ENCODE measurements at regions not wholly inside any gene's neighbourhood (a gene's known extent, or its start where the extent isn't known, plus 50 kb on each side); places are given as distances from the start of the nearest gene placed in this dataset.
"Not testable (repeated sequence)": the region's sequence is repeated elsewhere in the genome, so short reads cannot be mapped to it uniquely, and the experiment has no call there.

DNA sequence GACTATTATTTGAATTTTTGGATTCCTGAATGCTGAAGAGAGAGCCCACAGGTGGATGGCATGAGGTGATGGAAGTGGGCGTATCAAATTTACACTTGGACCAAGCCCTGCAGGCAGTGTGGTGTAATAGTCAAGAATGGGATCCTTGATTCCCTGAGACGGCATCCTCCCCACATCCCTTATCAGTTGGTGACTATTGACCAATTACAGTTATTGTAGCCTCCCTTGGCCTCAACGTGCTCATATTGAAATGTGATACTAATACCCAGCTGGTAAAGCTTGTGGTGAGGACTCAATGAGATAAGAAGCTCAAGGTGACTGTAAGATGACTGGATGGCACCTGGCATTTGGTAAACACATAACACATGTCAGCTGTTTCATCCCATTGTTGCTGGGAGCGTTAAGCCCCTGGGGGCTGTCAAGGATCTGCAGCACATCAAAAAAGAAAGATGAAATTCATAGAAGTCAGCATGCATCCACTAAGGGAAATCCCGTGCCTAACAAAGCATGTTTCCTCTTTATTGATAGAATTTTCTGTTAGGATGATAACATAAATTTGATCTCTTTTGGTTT is 65.6 kb upstream of the IRX2 start (continued):
- TF ChIP-seq ESRRA (IDR thresholded peaks at IDR 0.05; ENCODE audit: borderline replicate concordance, low read length) (no peak), PHF8 (IDR thresholded peaks at IDR 0.05; ENCODE audit: borderline replicate concordance, low read depth) (no peak), HOXB13 (CRISPR knock-in tag; IDR thresholded peaks at IDR 0.05; ENCODE audit: low read depth) (no peak), CHD2 (IDR thresholded peaks at IDR 0.05; ENCODE audit: low read length, partially characterized antibody) (no peak)

DNA sequence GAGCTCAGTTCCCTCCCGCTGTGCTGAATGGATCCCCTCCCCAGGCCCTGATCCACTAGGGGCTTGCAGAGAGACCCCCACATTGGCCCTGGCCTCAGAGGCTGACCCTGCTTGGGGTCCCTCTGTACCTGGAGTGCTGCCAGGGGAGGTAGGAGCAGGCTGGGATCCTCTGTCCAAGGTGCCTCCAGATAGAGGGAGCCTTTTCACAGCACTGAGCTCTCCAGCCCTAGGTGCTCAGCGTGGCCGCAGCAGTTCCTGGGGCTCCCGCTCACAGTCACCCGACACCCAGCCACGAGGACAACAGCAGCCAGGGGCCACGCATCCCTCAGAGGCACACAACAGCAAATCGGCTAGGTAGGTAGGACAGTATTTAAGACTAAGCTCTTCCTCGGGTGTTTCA is 62.2 kb upstream of the IRX2 start:
- DNase-seq (ENCODE audit: low read depth in 1 of 2, low spot score in 1 of 2) (no peak), FAIRE-seq (no peak), ATAC-seq (no peak)
- CTCF ChIA-PET = interaction anchor here (0.9 kb wide), 1 partner anchor 9 kb away, joined by 3 read pairs; no protein-coding TSS in a partner anchor
- TF ChIP-seq PHF8 (IDR thresholded peaks at IDR 0.05; ENCODE audit: borderline replicate concordance, low read depth) = no peak
- TF ChIP-seq ATOH8 (CRISPR knock-in tag; IDR thresholded peaks at IDR 0.05; ENCODE audit: low read depth) = no peak
- TF ChIP-seq KDM1A (IDR thresholded peaks at IDR 0.05; ENCODE audit: low read depth) = no peak
- TF ChIP-seq FOSB (CRISPR knock-in tag; IDR thresholded peaks at IDR 0.05) = no peak
- no peak for TF ChIP-seq NPAS2 (CRISPR knock-in tag; IDR thresholded peaks at IDR 0.05; ENCODE audit: borderline replicate concordance)
- TF ChIP-seq POLR2A (IDR thresholded peaks at IDR 0.05; ENCODE audit: low read length) = no peak
- TF ChIP-seq CHD2 (IDR thresholded peaks at IDR 0.05; ENCODE audit: low read length, partially characterized antibody) = no peak
- TF ChIP-seq ZFP36 (IDR thresholded peaks at IDR 0.05; ENCODE audit: borderline replicate concordance, partially characterized antibody) = no peak
- TF ChIP-seq RFX5 (IDR thresholded peaks at IDR 0.05) = no peak
- Histone ChIP-seq H3K27ac (no peak overlapping the region), H3K9me3 (no peaks in the 10 kb centered on the region), H3K4me1 (no peaks in the 10 kb centered on the region), H3K4me3 (no peak overlapping the region), H3K4me2 (no peak overlapping the region)
- POLR2A ChIA-PET = no interaction called here
- whole genome bisulfite sequencing (ENCODE audit: missing lambda C conversion rate) = 3% methylated on average over 8 of the region's 9 CpGs

DNA sequence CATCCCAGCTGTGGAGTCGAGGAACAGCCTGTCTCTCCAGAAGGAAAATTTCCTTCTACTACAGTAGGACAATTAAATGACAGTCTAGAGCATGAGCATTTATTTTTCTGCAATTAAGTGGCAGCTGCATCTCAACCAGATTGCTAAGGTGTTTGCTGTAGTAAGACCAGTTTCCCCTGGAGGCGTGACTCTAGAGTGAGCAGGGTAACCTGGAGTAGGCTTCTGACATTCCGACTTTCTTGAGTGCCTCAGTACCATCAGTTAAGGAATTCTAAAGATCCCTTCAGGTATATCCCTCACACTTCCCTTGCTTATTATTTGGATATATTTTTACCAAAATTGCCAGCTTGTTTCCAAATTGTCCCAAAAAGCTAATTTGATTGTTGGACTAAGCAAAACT is 59.2 kb upstream of the IRX2 start:
- DNase-seq (ENCODE audit: low read depth in 1 of 2, low spot score in 1 of 2) (no peak), ATAC-seq (no peak), FAIRE-seq (no peak)
- no peaks in the 10 kb centered on the region for H3K4me1 ChIP-seq
- CTCF ChIA-PET = no interaction called here
- no peak overlapping the region for H3K4me2 ChIP-seq
- TF ChIP-seq ZC3H11A (IDR thresholded peaks at IDR 0.05) = no peak
- TF ChIP-seq E2F6 (IDR thresholded peaks at IDR 0.05; ENCODE audit: borderline replicate concordance, low read depth) = no peak
- TF ChIP-seq TP53 (CRISPR knock-in tag; IDR thresholded peaks at IDR 0.05) = no peak
- no peak for TF ChIP-seq ATOH8 (CRISPR knock-in tag; IDR thresholded peaks at IDR 0.05; ENCODE audit: low read depth)
- TF ChIP-seq CHD2 (IDR thresholded peaks at IDR 0.05; ENCODE audit: low read length, partially characterized antibody) = no peak
- no peak for TF ChIP-seq NFE2L2 (conservative IDR thresholded peaks at IDR 0.05; ENCODE audit: low read length)
- TF ChIP-seq RCOR1 (IDR thresholded peaks at IDR 0.05; ENCODE audit: low read depth, low read length) = no peak
- no peak for TF ChIP-seq SREBF2 (IDR thresholded peaks at IDR 0.05)
- TF ChIP-seq PHF8 (IDR thresholded peaks at IDR 0.05; ENCODE audit: borderline replicate concordance, low read depth) = no peak
- TF ChIP-seq, protein P1, sequence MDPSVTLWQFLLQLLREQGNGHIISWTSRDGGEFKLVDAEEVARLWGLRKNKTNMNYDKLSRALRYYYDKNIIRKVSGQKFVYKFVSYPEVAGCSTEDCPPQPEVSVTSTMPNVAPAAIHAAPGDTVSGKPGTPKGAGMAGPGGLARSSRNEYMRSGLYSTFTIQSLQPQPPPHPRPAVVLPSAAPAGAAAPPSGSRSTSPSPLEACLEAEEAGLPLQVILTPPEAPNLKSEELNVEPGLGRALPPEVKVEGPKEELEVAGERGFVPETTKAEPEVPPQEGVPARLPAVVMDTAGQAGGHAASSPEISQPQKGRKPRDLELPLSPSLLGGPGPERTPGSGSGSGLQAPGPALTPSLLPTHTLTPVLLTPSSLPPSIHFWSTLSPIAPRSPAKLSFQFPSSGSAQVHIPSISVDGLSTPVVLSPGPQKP (IDR thresholded peaks at IDR 0.05; ENCODE audit: low read depth, low read length) = no peak
- TF ChIP-seq FOXS1 (CRISPR knock-in tag; IDR thresholded peaks at IDR 0.05) = no peak
- TF ChIP-seq TFCP2L1 (CRISPR knock-in tag; IDR thresholded peaks at IDR 0.05) = no peak
- no peak for TF ChIP-seq HES2 (IDR thresholded peaks at IDR 0.05)
- no peak for TF ChIP-seq POLR2A (IDR thresholded peaks at IDR 0.05; ENCODE audit: low read length)
- no peak for TF ChIP-seq MAZ (IDR thresholded peaks at IDR 0.05; ENCODE audit: borderline replicate concordance, low read depth, low read length)
- TF ChIP-seq, protein P2, sequence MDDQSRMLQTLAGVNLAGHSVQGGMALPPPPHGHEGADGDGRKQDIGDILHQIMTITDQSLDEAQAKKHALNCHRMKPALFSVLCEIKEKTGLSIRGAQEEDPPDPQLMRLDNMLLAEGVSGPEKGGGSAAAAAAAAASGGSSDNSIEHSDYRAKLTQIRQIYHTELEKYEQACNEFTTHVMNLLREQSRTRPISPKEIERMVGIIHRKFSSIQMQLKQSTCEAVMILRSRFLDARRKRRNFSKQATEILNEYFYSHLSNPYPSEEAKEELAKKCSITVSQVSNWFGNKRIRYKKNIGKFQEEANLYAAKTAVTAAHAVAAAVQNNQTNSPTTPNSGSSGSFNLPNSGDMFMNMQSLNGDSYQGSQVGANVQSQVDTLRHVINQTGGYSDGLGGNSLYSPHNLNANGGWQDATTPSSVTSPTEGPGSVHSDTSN (IDR thresholded peaks at IDR 0.05) = no peak
- POLR2A ChIA-PET = no interaction called here
- WGBS (ENCODE audit: missing lambda C conversion rate) = 0% methylated on average over 3 of the region's 3 CpGs
- no peaks in the 10 kb centered on the region for H3K9me3 ChIP-seq
- no peak overlapping the region for H3K27ac ChIP-seq
- no peak overlapping the region for H3K4me3 ChIP-seq

GRCh38 chr5:2807244-2807643 is 55.8 kb upstream of the IRX2 start:
- DNase-seq (ENCODE audit: low read depth in 1 of 2, low spot score in 1 of 2); H3K4me3 ChIP-seq; POLR2A ChIA-PET; H3K9me3 ChIP-seq; H3K27ac ChIP-seq; FAIRE-seq; H3K4me1 ChIP-seq; ATAC-seq; H3K4me2 ChIP-seq; CTCF ChIA-PET: not testable (repeated sequence)
- 41% methylated on average over 5 of the region's 5 CpGs for WGBS (ENCODE audit: missing lambda C conversion rate)

Measured in A549 (cell line).